Body of pancreas (tissue), 4 donors: ENCODE measurements at regions not wholly inside any gene's neighbourhood (a gene's known extent, or its start where the extent isn't known, plus 50 kb on each side); places are given as distances from the start of the nearest gene placed in this dataset.

ENCODE experiments used
- ATAC-seq: fragments of 150-250 bp; one replicate; pipeline ENCODE4 v1.9.1; 2016
- DNase-seq, 4 donors: peaks; one replicate each; pipeline ENCODE4 v3.0.0-alpha.2; 2019
- H3K27ac ChIP-seq, 4 donors: fragments of 200-600 bp; sonication (generic); 1 replicate in 3 of 4; 2 replicates in 1 of 4; pipeline versions ENCODE4 v1.5.1 to v1.6.1; 2016 to 2019; ENCODE audit warnings: mild to moderate bottlenecking in 1 of 4, mixed read lengths in 1 of 4, moderate library complexity in 1 of 4
- H3K27me3 ChIP-seq, 2 donors: fragments of 200-600 bp; sonication (generic); one replicate each; pipeline ENCODE4 v1.6.0; 2016; ENCODE audit warnings: mild to moderate bottlenecking in 1 of 2
- H3K36me3 ChIP-seq, 2 donors: fragments of 200-600 bp; sonication (generic); replicated peaks in 1 of 2; 2 replicates each; pipeline ENCODE4 v1.5.1; 2016; ENCODE audit warnings: low read depth in 2 of 2; ENCODE audit not compliant: insufficient read depth in 1 of 2
- H3K4me1 ChIP-seq: fragments of 200-600 bp; sonication (generic); one replicate; pipeline ENCODE4 v1.6.0; 2016
- H3K4me3 ChIP-seq, 2 donors: fragments of 200-600 bp; sonication (generic); 1 replicate in 1 of 2; 2 replicates in 1 of 2; pipeline ENCODE4 v1.5.1; 2016 to 2019
- H3K9me3 ChIP-seq, 3 donors: fragments of 200-600 bp; sonication (generic); 1 replicate in 2 of 3; 2 replicates in 1 of 3; pipeline ENCODE4 v1.5.1; 2016
- POLR2A ChIP-seq, 3 donors: fragments of 450-650 bp; IDR thresholded peaks; one replicate each; pipeline ENCODE4 v1.6.1; 2016; ENCODE audit warnings: antibody characterized with exemption in 3 of 3, mild to moderate bottlenecking in 2 of 3
- WGBS, 2 donors: methylation state at CpG; one replicate each; pipeline ENCODE4 v1.1.5; 2017; 5-methylcytosine and 5-hydroxymethylcytosine counted together
- intact Hi-C: fragments of 100-400 bp; cut with DNase I; formaldehyde crosslinking; loops from one replicate; pipeline ENCODE4 v1.15.1; 2023
- TF ChIP-seq, protein P1 (sequence below), 7 experiments: fragments of 450-650 bp in 4 of 7; fragments of 200-600 bp in 3 of 7; sonication (generic) in 3 of 7; IDR thresholded peaks; one replicate each; pipeline ENCODE4 v1.5.1; 2016 to 2019; ENCODE audit warnings: antibody characterized with exemption in 7 of 7

- H3K27ac ChIP-seq: no peak overlapping the region
- DNase-seq (no peak), ATAC-seq (no peak)
- H3K36me3 ChIP-seq: no peaks in the 10 kb centered on the region
- WGBS, 2 donors: 48 to 51% methylated on average over 2 of the region's 2 CpGs
- H3K27me3 ChIP-seq: no peaks in the 10 kb centered on the region
- intact Hi-C loops: no loop called here
- H3K9me3 ChIP-seq: no peaks in the 10 kb centered on the region
- no peaks in the 10 kb centered on the region for H3K4me1 ChIP-seq
- no peak overlapping the region for H3K4me3 ChIP-seq
- TF ChIP-seq, protein P1, sequence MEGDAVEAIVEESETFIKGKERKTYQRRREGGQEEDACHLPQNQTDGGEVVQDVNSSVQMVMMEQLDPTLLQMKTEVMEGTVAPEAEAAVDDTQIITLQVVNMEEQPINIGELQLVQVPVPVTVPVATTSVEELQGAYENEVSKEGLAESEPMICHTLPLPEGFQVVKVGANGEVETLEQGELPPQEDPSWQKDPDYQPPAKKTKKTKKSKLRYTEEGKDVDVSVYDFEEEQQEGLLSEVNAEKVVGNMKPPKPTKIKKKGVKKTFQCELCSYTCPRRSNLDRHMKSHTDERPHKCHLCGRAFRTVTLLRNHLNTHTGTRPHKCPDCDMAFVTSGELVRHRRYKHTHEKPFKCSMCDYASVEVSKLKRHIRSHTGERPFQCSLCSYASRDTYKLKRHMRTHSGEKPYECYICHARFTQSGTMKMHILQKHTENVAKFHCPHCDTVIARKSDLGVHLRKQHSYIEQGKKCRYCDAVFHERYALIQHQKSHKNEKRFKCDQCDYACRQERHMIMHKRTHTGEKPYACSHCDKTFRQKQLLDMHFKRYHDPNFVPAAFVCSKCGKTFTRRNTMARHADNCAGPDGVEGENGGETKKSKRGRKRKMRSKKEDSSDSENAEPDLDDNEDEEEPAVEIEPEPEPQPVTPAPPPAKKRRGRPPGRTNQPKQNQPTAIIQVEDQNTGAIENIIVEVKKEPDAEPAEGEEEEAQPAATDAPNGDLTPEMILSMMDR (IDR thresholded peaks at IDR 0.05): no peak
- TF ChIP-seq POLR2A (IDR thresholded peaks at IDR 0.05): no peak
Observed at GRCh38 chr9:31623511-31623910, 760.9 kb upstream of the ACO1 start.

DNA sequence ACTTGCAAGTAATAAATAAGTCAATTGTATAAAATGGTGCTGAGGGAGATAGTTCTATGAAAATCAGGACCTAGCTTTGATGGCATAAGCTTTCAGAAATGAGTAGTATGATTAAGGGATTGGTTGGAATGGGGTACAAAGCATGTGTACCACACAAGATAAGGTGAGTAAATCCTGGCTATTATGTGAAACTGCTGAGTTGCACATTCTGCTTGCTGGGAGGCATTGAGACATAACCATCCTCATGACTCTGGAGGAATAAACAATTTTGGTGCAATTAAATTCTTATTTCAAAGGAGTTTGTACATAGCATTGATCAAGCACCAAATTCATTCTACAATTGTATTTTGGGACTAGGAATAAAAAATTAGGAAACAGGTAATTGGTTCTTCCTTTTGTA lies 755.2 kb upstream of the ACO1 start:
- Histone ChIP-seq H3K9me3 (no peaks in the 10 kb centered on the region), H3K36me3 (no peaks in the 10 kb centered on the region), H3K27ac (no peak overlapping the region), H3K4me1 (no peaks in the 10 kb centered on the region), H3K4me3 (no peak overlapping the region), H3K27me3 (no peaks in the 10 kb centered on the region)
- intact Hi-C loops: no loop called here
- DNase-seq (no peak), ATAC-seq (no peak)
- TF ChIP-seq, protein P1 (IDR thresholded peaks at IDR 0.05): no peak
- TF ChIP-seq POLR2A (IDR thresholded peaks at IDR 0.05): no peak

GRCh38 chr9:31637265-31637664 lies 747.2 kb upstream of the ACO1 start:
- Histone ChIP-seq H3K4me1 (peaks cover 6% of the 10 kb centered on the region), H3K27ac (no peak overlapping the region), H3K4me3 (no peak overlapping the region), H3K36me3 (no peaks in the 10 kb centered on the region), H3K9me3 (no peaks in the 10 kb centered on the region), H3K27me3 (no peaks in the 10 kb centered on the region)
- WGBS, 2 donors: 47 to 59% methylated on average over 2 of the region's 2 CpGs
- TF ChIP-seq POLR2A (IDR thresholded peaks at IDR 0.05): no peak
- TF ChIP-seq, protein P1 (IDR thresholded peaks at IDR 0.05): no peak
- DNase-seq (no peak), ATAC-seq (no peak)
- intact Hi-C loops: no loop called here

DNA sequence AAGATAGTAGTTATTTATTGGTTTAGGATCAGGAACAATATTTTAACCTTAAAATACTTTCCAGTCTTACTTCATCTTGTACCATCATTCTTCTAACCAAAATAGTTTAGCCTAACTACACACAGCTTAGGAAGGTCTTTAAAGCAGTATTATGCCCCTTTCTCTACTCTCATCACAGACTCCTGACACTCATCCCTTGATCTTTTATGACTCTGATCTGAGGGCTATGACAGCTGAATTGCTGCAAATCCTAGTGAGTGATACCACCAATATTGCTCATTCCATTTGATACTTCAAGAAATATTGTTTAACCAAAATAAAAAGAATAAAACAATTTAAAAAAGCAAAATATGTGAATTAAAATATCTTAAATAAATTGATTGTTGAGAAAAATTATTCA lies 746.6 kb upstream of the ACO1 start:
- H3K27me3 ChIP-seq: no peaks in the 10 kb centered on the region
- peaks cover 6% of the 10 kb centered on the region for H3K4me1 ChIP-seq
- intact Hi-C loops: no loop called here
- H3K9me3 ChIP-seq: no peaks in the 10 kb centered on the region
- H3K36me3 ChIP-seq: no peaks in the 10 kb centered on the region
- H3K27ac ChIP-seq: no peak overlapping the region
- no peak for DNase-seq
- TF ChIP-seq, protein P1 (IDR thresholded peaks at IDR 0.05): no peak
- no peak for TF ChIP-seq POLR2A (IDR thresholded peaks at IDR 0.05)
- no peak for ATAC-seq
- no peak overlapping the region for H3K4me3 ChIP-seq

GRCh38 chr9:31639451-31639850 lies 745.0 kb upstream of the ACO1 start:
- Histone ChIP-seq H3K27ac (no peak overlapping the region), H3K36me3 (no peaks in the 10 kb centered on the region), H3K9me3 (no peaks in the 10 kb centered on the region), H3K4me3 (no peak overlapping the region), H3K4me1 (peaks cover 6% of the 10 kb centered on the region), H3K27me3 (no peaks in the 10 kb centered on the region)
- DNase-seq (no peak), ATAC-seq (no peak)
- WGBS, 2 donors: 79 to 94% methylated on average over 1 of the region's 1 CpG
- intact Hi-C loops: no loop called here
- TF ChIP-seq, protein P1 (IDR thresholded peaks at IDR 0.05): no peak
- no peak for TF ChIP-seq POLR2A (IDR thresholded peaks at IDR 0.05)
